ENCODE measurements at regions not wholly inside any gene's neighbourhood (a gene's known extent, or its start where the extent isn't known, plus 50 kb on each side); places are given as distances from the start of the nearest gene placed in this dataset.

GRCh38 chr15:98146031-98146820 lies 185.7 kb downstream of the ARRDC4 start:
- no peak for DNase-seq (ENCODE audit: low read depth)
- TF ChIP-seq CTCF (IDR thresholded peaks at IDR 0.05; ENCODE audit: low read depth, low read length, missing control alignments) = no peak
- no peak overlapping the region for H3K4me3 ChIP-seq (ENCODE audit: low read depth, low read length)
- in situ Hi-C loops (cut with HindIII; ENCODE audit: low sequenced_read_pairs) = no loop called here

GRCh38 chr15:98147415-98147814 lies 186.9 kb downstream of the ARRDC4 start:
- in situ Hi-C loops (cut with HindIII; ENCODE audit: low sequenced_read_pairs) = no loop called here
- no peak for DNase-seq (ENCODE audit: low read depth)
- no peak overlapping the region for H3K4me3 ChIP-seq (ENCODE audit: low read depth, low read length)
- TF ChIP-seq CTCF (IDR thresholded peaks at IDR 0.05; ENCODE audit: low read depth, low read length, missing control alignments) = no peak

GRCh38 chr15:98150084-98150483 lies 189.6 kb downstream of the ARRDC4 start:
- H3K4me3 ChIP-seq (ENCODE audit: low read depth, low read length) = no peak overlapping the region
- no peak for TF ChIP-seq CTCF (IDR thresholded peaks at IDR 0.05; ENCODE audit: low read depth, low read length, missing control alignments)
- no peak for DNase-seq (ENCODE audit: low read depth)
- in situ Hi-C loops (cut with HindIII; ENCODE audit: low sequenced_read_pairs) = no loop called here

- TF ChIP-seq CTCF (IDR thresholded peaks at IDR 0.05; ENCODE audit: low read depth, low read length, missing control alignments) = no peak
- in situ Hi-C loops (cut with HindIII; ENCODE audit: low sequenced_read_pairs) = no loop called here
- H3K4me3 ChIP-seq (ENCODE audit: low read depth, low read length) = no peak overlapping the region
- DNase-seq (ENCODE audit: low read depth) = no peak
Observed at GRCh38 chr15:98150536-98150935, 190.0 kb downstream of the ARRDC4 start.

GRCh38 chr15:98151096-98151495 lies 190.6 kb downstream of the ARRDC4 start:
- in situ Hi-C loops (cut with HindIII; ENCODE audit: low sequenced_read_pairs) = no loop called here
- TF ChIP-seq CTCF (IDR thresholded peaks at IDR 0.05; ENCODE audit: low read depth, low read length, missing control alignments) = no peak
- H3K4me3 ChIP-seq (ENCODE audit: low read depth, low read length) = no peak overlapping the region
- no peak for DNase-seq (ENCODE audit: low read depth)

- in situ Hi-C loops (cut with HindIII; ENCODE audit: low sequenced_read_pairs) = no loop called here
- DNase-seq (ENCODE audit: low read depth) = no peak
- H3K4me3 ChIP-seq (ENCODE audit: low read depth, low read length) = no peak overlapping the region
- TF ChIP-seq CTCF (IDR thresholded peaks at IDR 0.05; ENCODE audit: low read depth, low read length, missing control alignments) = no peak
Observed at GRCh38 chr15:98152156-98152555, 191.7 kb downstream of the ARRDC4 start.
